ENCODE measurements at regions not wholly inside any gene's neighbourhood (a gene's known extent, or its start where the extent isn't known, plus 50 kb on each side); places are given as distances from the start of the nearest gene placed in this dataset.

DNA sequence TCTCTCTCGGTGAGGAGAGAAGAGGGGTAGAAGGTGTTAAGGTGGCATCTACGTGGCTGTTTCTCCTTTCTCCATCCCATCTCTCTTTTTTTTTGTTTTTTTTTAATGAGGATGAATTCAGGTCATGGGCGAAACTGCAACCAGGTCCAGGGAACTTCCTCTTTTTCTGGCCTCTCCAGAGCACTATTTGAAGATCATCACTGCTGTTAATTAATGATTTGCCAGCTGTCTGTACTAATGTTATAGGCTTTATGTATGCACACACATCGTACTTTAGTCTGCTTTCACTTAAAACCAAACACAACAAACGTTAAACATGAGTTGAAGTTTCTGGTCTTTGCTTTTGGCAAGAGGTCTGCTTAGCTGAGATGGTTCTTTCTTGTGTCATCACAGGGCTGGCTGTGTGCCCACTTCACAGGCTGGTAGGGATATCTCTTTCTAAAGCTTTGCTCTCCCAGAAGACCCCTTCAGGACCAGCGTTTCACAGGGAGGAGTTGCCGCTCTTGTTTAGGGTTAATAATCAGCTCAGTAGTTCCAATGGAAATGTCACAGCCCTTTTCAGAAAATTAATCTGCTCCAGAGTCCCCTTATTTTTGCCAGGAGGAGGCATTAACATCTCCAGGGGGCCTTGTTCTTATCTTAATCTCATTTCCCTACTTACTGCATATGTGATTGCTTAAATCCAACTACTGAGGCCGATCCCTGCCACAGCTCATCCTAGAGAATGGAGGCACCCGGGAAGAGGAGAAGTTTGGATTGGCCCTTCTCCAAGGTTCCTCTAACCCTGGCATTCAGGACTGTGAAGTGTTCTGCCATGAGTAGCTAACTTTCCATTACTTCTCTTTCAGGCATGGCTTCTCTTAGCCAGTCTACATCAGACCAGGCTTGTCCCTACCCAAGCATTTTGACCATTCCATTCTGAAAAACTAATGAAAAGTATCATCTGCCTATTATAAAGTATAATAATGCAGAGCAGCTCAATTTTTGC, 273.9 kb upstream of the NFE2L3 start:
- no peaks in the 10 kb centered on the region for H3K9me3 Mint-ChIP-seq (ENCODE audit: unreplicated experiment)
- H3K4me3 Mint-ChIP-seq (ENCODE audit: unreplicated experiment): no peak overlapping the region
- H3K27ac Mint-ChIP-seq (ENCODE audit: unreplicated experiment): no peak overlapping the region
- peaks cover 67% of the 10 kb centered on the region for H3K27me3 Mint-ChIP-seq (ENCODE audit: unreplicated experiment)
- H3K4me1 Mint-ChIP-seq (ENCODE audit: unreplicated experiment): no peaks in the 10 kb centered on the region
- H3K36me3 Mint-ChIP-seq (ENCODE audit: unreplicated experiment): no peaks in the 10 kb centered on the region
- no peak for DNase-seq (ENCODE audit: extremely low spot score, unreplicated experiment)
- TF ChIP-seq, protein P1, sequence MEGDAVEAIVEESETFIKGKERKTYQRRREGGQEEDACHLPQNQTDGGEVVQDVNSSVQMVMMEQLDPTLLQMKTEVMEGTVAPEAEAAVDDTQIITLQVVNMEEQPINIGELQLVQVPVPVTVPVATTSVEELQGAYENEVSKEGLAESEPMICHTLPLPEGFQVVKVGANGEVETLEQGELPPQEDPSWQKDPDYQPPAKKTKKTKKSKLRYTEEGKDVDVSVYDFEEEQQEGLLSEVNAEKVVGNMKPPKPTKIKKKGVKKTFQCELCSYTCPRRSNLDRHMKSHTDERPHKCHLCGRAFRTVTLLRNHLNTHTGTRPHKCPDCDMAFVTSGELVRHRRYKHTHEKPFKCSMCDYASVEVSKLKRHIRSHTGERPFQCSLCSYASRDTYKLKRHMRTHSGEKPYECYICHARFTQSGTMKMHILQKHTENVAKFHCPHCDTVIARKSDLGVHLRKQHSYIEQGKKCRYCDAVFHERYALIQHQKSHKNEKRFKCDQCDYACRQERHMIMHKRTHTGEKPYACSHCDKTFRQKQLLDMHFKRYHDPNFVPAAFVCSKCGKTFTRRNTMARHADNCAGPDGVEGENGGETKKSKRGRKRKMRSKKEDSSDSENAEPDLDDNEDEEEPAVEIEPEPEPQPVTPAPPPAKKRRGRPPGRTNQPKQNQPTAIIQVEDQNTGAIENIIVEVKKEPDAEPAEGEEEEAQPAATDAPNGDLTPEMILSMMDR (IDR thresholded peaks at IDR 0.05): no peak

DNA sequence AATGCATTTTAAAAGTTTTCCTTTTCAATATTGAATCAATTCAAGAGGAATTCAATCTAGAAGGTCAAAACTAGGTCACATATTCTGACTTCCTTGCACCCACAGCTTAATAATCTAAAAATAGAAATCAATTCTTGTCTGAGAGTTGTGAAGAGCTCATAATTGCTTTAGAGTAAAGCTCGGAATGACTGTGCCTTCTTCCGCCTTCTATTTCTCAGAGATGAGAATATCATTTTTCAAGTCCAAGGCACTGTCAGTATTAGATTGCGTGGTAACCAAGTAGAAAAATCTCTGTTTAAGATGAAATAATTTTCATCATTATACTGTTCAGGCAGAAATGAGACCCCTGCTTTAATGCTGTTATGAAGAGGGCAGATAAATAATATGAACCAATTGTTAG, 272.2 kb upstream of the NFE2L3 start:
- Mint-ChIP-seq H3K36me3 (ENCODE audit: unreplicated experiment) (no peaks in the 10 kb centered on the region), H3K4me3 (ENCODE audit: unreplicated experiment) (no peak overlapping the region), H3K4me1 (ENCODE audit: unreplicated experiment) (no peaks in the 10 kb centered on the region), H3K9me3 (ENCODE audit: unreplicated experiment) (no peaks in the 10 kb centered on the region), H3K27ac (ENCODE audit: unreplicated experiment) (no peak overlapping the region), H3K27me3 (ENCODE audit: unreplicated experiment) (peaks cover 78% of the 10 kb centered on the region)
- TF ChIP-seq, protein P1 (IDR thresholded peaks at IDR 0.05): no peak
- no peak for DNase-seq (ENCODE audit: extremely low spot score, unreplicated experiment)

DNA sequence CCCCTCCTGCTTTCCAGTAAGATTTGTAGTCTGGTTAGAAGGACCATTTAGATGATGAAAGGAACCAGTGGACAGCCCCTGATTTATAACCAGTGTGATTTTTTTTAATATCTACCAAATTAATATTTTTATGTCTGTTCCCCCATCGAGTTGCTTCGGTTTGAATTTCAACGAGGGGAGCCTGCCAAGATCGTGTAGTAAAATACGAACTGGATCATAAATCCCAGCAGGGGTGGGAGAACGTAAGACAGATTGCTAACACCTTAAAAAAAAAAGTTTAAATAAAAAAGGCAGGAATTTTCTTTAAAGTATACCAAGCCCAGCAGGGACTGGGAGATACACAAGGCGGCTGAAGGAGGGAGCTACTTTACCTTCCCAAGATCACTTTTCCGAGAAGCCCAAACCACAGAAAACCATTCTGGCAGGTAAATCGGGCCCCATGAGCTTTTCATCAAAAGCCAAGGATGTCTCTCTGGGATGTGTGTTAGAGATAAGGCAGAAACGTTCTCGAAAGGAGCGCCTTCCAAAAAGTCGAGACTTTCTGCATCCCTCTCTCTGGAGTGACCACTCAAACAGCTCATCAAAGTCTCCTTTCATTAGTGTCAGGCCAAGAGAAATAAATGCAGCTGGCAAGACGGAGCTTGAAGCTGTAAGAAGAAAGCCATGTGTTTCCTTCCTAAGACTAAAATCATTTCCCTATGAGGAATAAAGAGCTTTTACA, 270.5 kb upstream of the NFE2L3 start:
- no peak for DNase-seq (ENCODE audit: extremely low spot score, unreplicated experiment)
- TF ChIP-seq, protein P1 (IDR thresholded peaks at IDR 0.05): no peak
- Mint-ChIP-seq H3K36me3 (ENCODE audit: unreplicated experiment) (no peaks in the 10 kb centered on the region), H3K4me3 (ENCODE audit: unreplicated experiment) (no peak overlapping the region), H3K27me3 (ENCODE audit: unreplicated experiment) (peaks cover 71% of the 10 kb centered on the region), H3K9me3 (ENCODE audit: unreplicated experiment) (no peaks in the 10 kb centered on the region), H3K27ac (ENCODE audit: unreplicated experiment) (no peak overlapping the region), H3K4me1 (ENCODE audit: unreplicated experiment) (no peaks in the 10 kb centered on the region)

DNA sequence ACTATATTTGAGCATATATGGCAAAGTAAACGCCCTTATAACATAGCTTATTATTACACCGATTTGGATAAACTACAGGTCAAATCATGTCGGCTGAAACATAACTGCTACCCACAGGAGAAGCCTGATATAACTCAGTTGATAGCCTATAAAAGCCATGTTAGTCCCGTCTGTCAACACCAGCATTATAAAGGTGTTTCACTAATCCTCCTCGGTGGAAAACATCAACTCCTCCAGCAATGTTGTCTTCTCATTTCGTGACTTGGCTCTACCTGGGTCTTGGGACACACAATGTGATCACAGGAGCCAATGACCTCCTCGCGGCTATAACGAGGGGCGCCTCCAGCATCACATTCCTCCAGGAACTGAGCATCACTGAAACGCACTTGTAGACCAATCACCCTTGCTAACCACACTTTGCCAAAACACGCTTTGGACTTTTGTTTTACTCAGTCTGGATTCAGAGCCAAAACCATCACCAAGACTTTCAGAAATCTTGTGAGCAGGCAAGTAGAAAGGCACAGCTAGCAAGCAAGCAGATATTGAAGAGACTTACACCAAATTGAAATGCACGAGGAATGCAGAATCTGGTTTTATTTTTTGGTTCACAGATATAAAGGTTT, 269.7 kb upstream of the NFE2L3 start:
- Mint-ChIP-seq H3K4me1 (ENCODE audit: unreplicated experiment) (no peaks in the 10 kb centered on the region), H3K9me3 (ENCODE audit: unreplicated experiment) (no peaks in the 10 kb centered on the region), H3K4me3 (ENCODE audit: unreplicated experiment) (no peak overlapping the region), H3K36me3 (ENCODE audit: unreplicated experiment) (no peaks in the 10 kb centered on the region), H3K27ac (ENCODE audit: unreplicated experiment) (no peak overlapping the region), H3K27me3 (ENCODE audit: unreplicated experiment) (peaks cover 63% of the 10 kb centered on the region)
- DNase-seq (ENCODE audit: extremely low spot score, unreplicated experiment): no peak
- TF ChIP-seq, protein P1 (IDR thresholded peaks at IDR 0.05): no peak
